Neural cell (in vitro differentiated cells): ENCODE measurements at regions not wholly inside any gene's neighbourhood (a gene's known extent, or its start where the extent isn't known, plus 50 kb on each side); places are given as distances from the start of the nearest gene placed in this dataset.

Experiments
- H2AFZ ChIP-seq: fragments of 200-600, 300-800 bp; sonication (generic), shearing (Covaris generic); 2 replicates; pipeline ENCODE4 v1.6.0; 2014; ENCODE audit warnings: low read depth, mild to moderate bottlenecking, antibody characterized with exemption, low read length, moderate library complexity
- H3F3A ChIP-seq: fragments of 200-600 bp; shearing (Covaris generic); 2 replicates; pipeline ENCODE4 v1.6.1; 2016; ENCODE audit warnings: mild to moderate bottlenecking, moderate library complexity, mixed read lengths, antibody characterized with exemption, low read length; ENCODE audit not compliant: insufficient read depth, poor library complexity, severe bottlenecking
- H3K27ac ChIP-seq: fragments of 200-600, 300-800 bp; sonication (generic), shearing (Covaris generic); 2 replicates; pipeline ENCODE4 v1.5.1; 2014; ENCODE audit warnings: mild to moderate bottlenecking, low read length, moderate library complexity
- H3K27me3 ChIP-seq: fragments of 300-800, 200-600 bp; sonication (generic), shearing (Covaris generic); 2 replicates; pipeline ENCODE4 v1.6.0; 2014; ENCODE audit warnings: mild to moderate bottlenecking, low read depth, low read length, moderate library complexity; ENCODE audit not compliant: insufficient read depth
- H3K36me3 ChIP-seq: fragments of 300-800, 200-600 bp; sonication (generic), shearing (Covaris generic); 2 replicates; pipeline ENCODE4 v1.5.1; 2014; ENCODE audit warnings: mild to moderate bottlenecking, antibody characterized with exemption, low read length, moderate library complexity; ENCODE audit not compliant: insufficient read depth
- H3K4me2 ChIP-seq: fragments of 300-800, 200-600 bp; sonication (generic), shearing (Covaris generic); 2 replicates; pipeline ENCODE4 v1.6.0; 2014; ENCODE audit warnings: mild to moderate bottlenecking, low read length
- H3K4me3 ChIP-seq: fragments of 300-800, 200-600 bp; sonication (generic), shearing (Covaris generic); 2 replicates; pipeline ENCODE4 v1.5.1; 2014; ENCODE audit warnings: mild to moderate bottlenecking, low read length, moderate library complexity
- H3K79me2 ChIP-seq: fragments of 200-600 bp; shearing (Covaris generic); replicated peaks from 2 replicates; pipeline ENCODE4 v1.6.0; 2014; ENCODE audit warnings: mild to moderate bottlenecking, low read length, moderate library complexity; ENCODE audit not compliant: insufficient read depth
- H3K9ac ChIP-seq: fragments of 300-800, 200-600 bp; sonication (generic), shearing (Covaris generic); 2 replicates; pipeline ENCODE4 v1.6.1; 2016; ENCODE audit warnings: mild to moderate bottlenecking, low read length, mixed read lengths
- H3K9me2 ChIP-seq: fragments of 200-600 bp; shearing (Covaris generic); 2 replicates; pipeline ENCODE4 v1.6.1; 2016; ENCODE audit warnings: mild to moderate bottlenecking, low read length, mixed read lengths; ENCODE audit not compliant: insufficient read depth
- H3K9me3 ChIP-seq: fragments of 200-600, 300-800 bp; sonication (generic), shearing (Covaris generic); 2 replicates; pipeline ENCODE4 v1.6.1; 2016; ENCODE audit warnings: mild to moderate bottlenecking, mixed run types, low read length, moderate library complexity, mixed read lengths
- H4K20me1 ChIP-seq: fragments of 200-600 bp; shearing (Covaris generic); 2 replicates; pipeline ENCODE4 v1.6.1; 2016; ENCODE audit warnings: mild to moderate bottlenecking, mixed run types; ENCODE audit not compliant: insufficient read depth
- CTCF ChIP-seq: fragments of 450-650 bp; IDR thresholded peaks from 2 replicates; pipeline ENCODE4 v1.5.1; 2014; ENCODE audit warnings: antibody characterized with exemption, mild to moderate bottlenecking, moderate library complexity; ENCODE audit not compliant: poor library complexity, severe bottlenecking
- EP300 ChIP-seq: fragments of 450-650 bp; conservative IDR thresholded peaks from 2 replicates; pipeline ENCODE4 v1.6.1; 2014; ENCODE audit warnings: antibody characterized with exemption, mild to moderate bottlenecking, moderate library complexity; ENCODE audit not compliant: poor library complexity, severe bottlenecking
- EZH2 ChIP-seq: fragments of 200-600, 300-800 bp; shearing (Covaris generic), sonication (generic); IDR thresholded peaks from 2 replicates; pipeline ENCODE4 v1.6.1; 2014; ENCODE audit warnings: antibody characterized with exemption, low read length, borderline replicate concordance, mild to moderate bottlenecking; ENCODE audit not compliant: insufficient read depth, poor library complexity, severe bottlenecking
- MXI1 ChIP-seq: fragments of 450-650 bp; conservative IDR thresholded peaks from 2 replicates; pipeline ENCODE4 v1.6.1; 2014; ENCODE audit warnings: antibody characterized with exemption, mild to moderate bottlenecking; ENCODE audit not compliant: poor library complexity, severe bottlenecking
- POLR2AphosphoS5 ChIP-seq: IDR thresholded peaks from 2 replicates; pipeline ENCODE4 v1.6.1; 2012
- RAD21 ChIP-seq: fragments of 450-650 bp; conservative IDR thresholded peaks from 2 replicates; pipeline ENCODE4 v1.6.1; 2014; ENCODE audit warnings: antibody characterized with exemption, mild to moderate bottlenecking, moderate library complexity
- REST ChIP-seq: IDR thresholded peaks from 2 replicates; pipeline ENCODE4 v1.6.1; 2012; ENCODE audit warnings: borderline replicate concordance
- SMC3 ChIP-seq: fragments of 450-650 bp; conservative IDR thresholded peaks from 2 replicates; pipeline ENCODE4 v1.6.1; 2014; ENCODE audit warnings: antibody characterized with exemption, mild to moderate bottlenecking, moderate library complexity; ENCODE audit not compliant: poor library complexity
- TAF1 ChIP-seq: IDR thresholded peaks from 2 replicates; pipeline ENCODE4 v1.6.1; 2012; ENCODE audit warnings: low read depth

- no peak overlapping the region for H3K9ac ChIP-seq
- H3K4me2 ChIP-seq, result no peak overlapping the region
- H2AFZ ChIP-seq, result no peak overlapping the region
- no peaks in the 10 kb centered on the region for H3K27me3 ChIP-seq
- no peaks in the 10 kb centered on the region for H4K20me1 ChIP-seq
- H3K36me3 ChIP-seq, result no peaks in the 10 kb centered on the region
- no peaks in the 10 kb centered on the region for H3K9me2 ChIP-seq
- TF ChIP-seq MXI1, result no peak
- TF ChIP-seq CTCF, result no peak
- no peaks in the 10 kb centered on the region for H3F3A ChIP-seq
- no peak overlapping the region for H3K27ac ChIP-seq
- H3K4me3 ChIP-seq, result no peak overlapping the region
- no peaks in the 10 kb centered on the region for H3K9me3 ChIP-seq
- no peaks in the 10 kb centered on the region for H3K79me2 ChIP-seq
Observed at GRCh38 chr2:189297446-189297845, 117.9 kb upstream of the COL5A2 start.

GRCh38 chr2:189298038-189298437, 118.5 kb upstream of the COL5A2 start:
- Histone ChIP-seq H3K27ac (no peak overlapping the region), H3K9me3 (no peaks in the 10 kb centered on the region), H3K79me2 (no peaks in the 10 kb centered on the region), H3K4me2 (no peak overlapping the region), H2AFZ (no peak overlapping the region), H3K9ac (no peak overlapping the region), H3K27me3 (no peaks in the 10 kb centered on the region), H3K36me3 (no peaks in the 10 kb centered on the region), H3K4me3 (no peak overlapping the region), H3F3A (no peaks in the 10 kb centered on the region), H3K9me2 (no peaks in the 10 kb centered on the region), H4K20me1 (no peaks in the 10 kb centered on the region)
- TF ChIP-seq REST, result no peak
- TF ChIP-seq MXI1, result no peak
- no peak for TF ChIP-seq CTCF
- TF ChIP-seq POLR2AphosphoS5, result no peak
- TF ChIP-seq SMC3, result no peak
- no peak for TF ChIP-seq TAF1
- TF ChIP-seq EP300, result no peak
- no peak for TF ChIP-seq EZH2
- no peak for TF ChIP-seq RAD21
